Gastrocnemius medialis (tissue), 4 donors: ENCODE measurements at regions not wholly inside any gene's neighbourhood (a gene's known extent, or its start where the extent isn't known, plus 50 kb on each side); places are given as distances from the start of the nearest gene placed in this dataset.

Source experiments
- POLR2A ChIP-seq, 2 donors: fragments of 450-650 bp; IDR thresholded peaks; one replicate each; pipeline ENCODE4 v1.6.1; 2017; ENCODE audit warnings: antibody characterized with exemption in 2 of 2, mild to moderate bottlenecking in 2 of 2, moderate library complexity in 2 of 2
- TF ChIP-seq, protein P1 (sequence below), 5 experiments: fragments of 450-650 bp in 3 of 5; fragments of 200-600 bp in 2 of 5; sonication (generic) in 2 of 5; IDR thresholded peaks in 4 of 5; conservative IDR thresholded peaks in 1 of 5; 1 replicate in 4 of 5; 2 replicates in 1 of 5; pipeline ENCODE4 v1.5.1; 2016 to 2019; ENCODE audit warnings: antibody characterized with exemption in 5 of 5, mild to moderate bottlenecking in 3 of 5, moderate library complexity in 3 of 5

GRCh38 chr7:115869801-115870200 is 160.8 kb downstream of the TFEC start:
- TF ChIP-seq, protein P1, sequence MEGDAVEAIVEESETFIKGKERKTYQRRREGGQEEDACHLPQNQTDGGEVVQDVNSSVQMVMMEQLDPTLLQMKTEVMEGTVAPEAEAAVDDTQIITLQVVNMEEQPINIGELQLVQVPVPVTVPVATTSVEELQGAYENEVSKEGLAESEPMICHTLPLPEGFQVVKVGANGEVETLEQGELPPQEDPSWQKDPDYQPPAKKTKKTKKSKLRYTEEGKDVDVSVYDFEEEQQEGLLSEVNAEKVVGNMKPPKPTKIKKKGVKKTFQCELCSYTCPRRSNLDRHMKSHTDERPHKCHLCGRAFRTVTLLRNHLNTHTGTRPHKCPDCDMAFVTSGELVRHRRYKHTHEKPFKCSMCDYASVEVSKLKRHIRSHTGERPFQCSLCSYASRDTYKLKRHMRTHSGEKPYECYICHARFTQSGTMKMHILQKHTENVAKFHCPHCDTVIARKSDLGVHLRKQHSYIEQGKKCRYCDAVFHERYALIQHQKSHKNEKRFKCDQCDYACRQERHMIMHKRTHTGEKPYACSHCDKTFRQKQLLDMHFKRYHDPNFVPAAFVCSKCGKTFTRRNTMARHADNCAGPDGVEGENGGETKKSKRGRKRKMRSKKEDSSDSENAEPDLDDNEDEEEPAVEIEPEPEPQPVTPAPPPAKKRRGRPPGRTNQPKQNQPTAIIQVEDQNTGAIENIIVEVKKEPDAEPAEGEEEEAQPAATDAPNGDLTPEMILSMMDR (IDR thresholded peaks at IDR 0.05 in 4 of 5, conservative IDR thresholded peaks at IDR 0.05 in 1 of 5): no peak
- TF ChIP-seq POLR2A (IDR thresholded peaks at IDR 0.05): no peak
